DOHH2 (cell line): ENCODE measurements at regions not wholly inside any gene's neighbourhood (a gene's known extent, or its start where the extent isn't known, plus 50 kb on each side); places are given as distances from the start of the nearest gene placed in this dataset.

Source experiments
- H3F3A ChIP-seq: fragments of 200-600 bp; sonication (generic), shearing (Covaris generic); 2 replicates; pipeline ENCODE4 v1.6.0; 2016; ENCODE audit warnings: antibody characterized with exemption, mild to moderate bottlenecking; ENCODE audit not compliant: control insufficient read depth, insufficient read depth
- H3K27ac ChIP-seq: fragments of 200-600 bp; sonication (generic); 2 replicates; pipeline ENCODE4 v1.5.1; 2014; ENCODE audit warnings: low read depth, mild to moderate bottlenecking, low read length, moderate library complexity
- H3K27me3 ChIP-seq: fragments of 200-600 bp; sonication (generic); 2 replicates; pipeline ENCODE4 v1.6.1; 2014; ENCODE audit warnings: mild to moderate bottlenecking, low read length, mixed read lengths; ENCODE audit not compliant: control insufficient read depth
- H3K36me3 ChIP-seq: fragments of 200-600 bp; sonication (generic); 2 replicates; pipeline ENCODE4 v1.6.1; 2014; ENCODE audit warnings: mild to moderate bottlenecking, low read length, moderate library complexity, mixed read lengths; ENCODE audit not compliant: control insufficient read depth
- H3K4me1 ChIP-seq: fragments of 200-600 bp; sonication (generic); 2 replicates; pipeline ENCODE4 v1.6.1; 2014; ENCODE audit warnings: mild to moderate bottlenecking, low read length, mixed read lengths; ENCODE audit not compliant: control insufficient read depth
- H3K4me2 ChIP-seq: fragments of 200-600 bp; sonication (generic); 2 replicates; pipeline ENCODE4 v1.6.0; 2014; ENCODE audit warnings: mild to moderate bottlenecking, low read length, moderate library complexity
- H3K4me3 ChIP-seq: fragments of 200-600 bp; sonication (generic); 2 replicates; pipeline ENCODE4 v1.5.1; 2014; ENCODE audit warnings: mild to moderate bottlenecking, low read length, mixed read lengths
- H3K79me2 ChIP-seq: fragments of 200-600 bp; sonication (generic); 2 replicates; pipeline ENCODE4 v1.6.1; 2014; ENCODE audit warnings: mild to moderate bottlenecking, low read length, mixed read lengths; ENCODE audit not compliant: control insufficient read depth
- H3K9me2 ChIP-seq: fragments of 200-600 bp; sonication (generic); replicated peaks from 2 replicates; pipeline ENCODE4 v1.6.1; 2014; ENCODE audit warnings: mild to moderate bottlenecking, low read length, mixed read lengths; ENCODE audit not compliant: control insufficient read depth
- H3K9me3 ChIP-seq: fragments of 200-600 bp; sonication (generic); 2 replicates; pipeline ENCODE4 v1.6.1; 2014; ENCODE audit warnings: antibody characterized with exemption, low read length, mixed read lengths; ENCODE audit not compliant: control insufficient read depth, insufficient read depth
- H4K20me1 ChIP-seq: fragments of 200-600 bp; sonication (generic); 2 replicates; pipeline ENCODE4 v1.6.0; 2014; ENCODE audit warnings: low read depth, mild to moderate bottlenecking, antibody characterized with exemption, low read length, moderate library complexity; ENCODE audit not compliant: control insufficient read depth, insufficient read depth
- CTCF ChIP-seq: fragments of 200-600 bp; sonication (generic); IDR thresholded peaks from one replicate; pipeline ENCODE4 v1.5.1; 2014; ENCODE audit warnings: antibody characterized with exemption, mild to moderate bottlenecking, low read depth, low read length; ENCODE audit not compliant: poor library complexity, severe bottlenecking
- EZH2phosphoT487 ChIP-seq: fragments of 200-600 bp; sonication (generic); IDR thresholded peaks from 2 replicates; pipeline ENCODE4 v1.6.1; 2017; ENCODE audit warnings: borderline replicate concordance, mild to moderate bottlenecking, antibody characterized with exemption, low read length, moderate library complexity, mixed read lengths

GRCh38 chr10:43734716-43735115, 86.0 kb upstream of the ZNF32 start:
- no peaks in the 10 kb centered on the region for H3K4me1 ChIP-seq
- no peaks in the 10 kb centered on the region for H3K9me3 ChIP-seq
- no peaks in the 10 kb centered on the region for H4K20me1 ChIP-seq
- H3K27me3 ChIP-seq: 0 out of 2 replicates have a peak, but pooled peaks cover 2% of the 10 kb centered on the region
- no peaks in the 10 kb centered on the region for H3F3A ChIP-seq
- TF ChIP-seq EZH2phosphoT487: no peak
- H3K36me3 ChIP-seq: no peaks in the 10 kb centered on the region
- no peak overlapping the region for H3K4me2 ChIP-seq
- no peak overlapping the region for H3K4me3 ChIP-seq
- no peaks in the 10 kb centered on the region for H3K79me2 ChIP-seq
- no peak overlapping the region for H3K27ac ChIP-seq
- H3K9me2 ChIP-seq: no peaks in the 10 kb centered on the region

GRCh38 chr10:43731486-43731885, 82.8 kb upstream of the ZNF32 start:
- Histone ChIP-seq H3K4me3 (no peak overlapping the region), H3K27ac (no peak overlapping the region)

GRCh38 chr10:43728425-43728824, 79.7 kb upstream of the ZNF32 start:
- H3K27me3 ChIP-seq: no peaks in the 10 kb centered on the region
- H3K4me1 ChIP-seq: no peaks in the 10 kb centered on the region
- no peak overlapping the region for H3K27ac ChIP-seq
- H3K9me2 ChIP-seq: no peaks in the 10 kb centered on the region
- H3K36me3 ChIP-seq: no peaks in the 10 kb centered on the region
- no peaks in the 10 kb centered on the region for H3K79me2 ChIP-seq
- H4K20me1 ChIP-seq: no peaks in the 10 kb centered on the region
- H3K9me3 ChIP-seq: no peaks in the 10 kb centered on the region
- no peaks in the 10 kb centered on the region for H3F3A ChIP-seq
- no peak overlapping the region for H3K4me2 ChIP-seq
- TF ChIP-seq CTCF: no peak
- TF ChIP-seq EZH2phosphoT487: no peak
- no peak overlapping the region for H3K4me3 ChIP-seq

More at GRCh38 chr10:43731486-43731885, 82.8 kb upstream of the ZNF32 start:
- no peak overlapping the region for H3K4me2 ChIP-seq
- 0 out of 2 replicates have a peak, but pooled peaks cover 2% of the 10 kb centered on the region for H3K27me3 ChIP-seq
- H3K79me2 ChIP-seq: no peaks in the 10 kb centered on the region
- H3K9me3 ChIP-seq: no peaks in the 10 kb centered on the region
- no peaks in the 10 kb centered on the region for H3K36me3 ChIP-seq
- H3K9me2 ChIP-seq: no peaks in the 10 kb centered on the region
- H3K4me1 ChIP-seq: no peaks in the 10 kb centered on the region
- TF ChIP-seq EZH2phosphoT487: no peak
- no peak for TF ChIP-seq CTCF
- H4K20me1 ChIP-seq: no peaks in the 10 kb centered on the region
- no peaks in the 10 kb centered on the region for H3F3A ChIP-seq

- no peaks in the 10 kb centered on the region for H3K27me3 ChIP-seq
- TF ChIP-seq CTCF (no peak), EZH2phosphoT487 (no peak)
Measured at GRCh38 chr10:43727935-43728334, 79.3 kb upstream of the ZNF32 start.

More at GRCh38 chr10:43727935-43728334, 79.3 kb upstream of the ZNF32 start:
- no peaks in the 10 kb centered on the region for H4K20me1 ChIP-seq
- no peaks in the 10 kb centered on the region for H3K79me2 ChIP-seq
- H3K9me3 ChIP-seq: no peaks in the 10 kb centered on the region
- no peaks in the 10 kb centered on the region for H3F3A ChIP-seq
- H3K4me1 ChIP-seq: no peaks in the 10 kb centered on the region
- no peak overlapping the region for H3K4me2 ChIP-seq
- no peak overlapping the region for H3K27ac ChIP-seq
- H3K4me3 ChIP-seq: no peak overlapping the region
- no peaks in the 10 kb centered on the region for H3K36me3 ChIP-seq
- H3K9me2 ChIP-seq: no peaks in the 10 kb centered on the region
